ENCODE measurements at regions not wholly inside any gene's neighbourhood (a gene's known extent, or its start where the extent isn't known, plus 50 kb on each side); places are given as distances from the start of the nearest gene placed in this dataset.

DNA sequence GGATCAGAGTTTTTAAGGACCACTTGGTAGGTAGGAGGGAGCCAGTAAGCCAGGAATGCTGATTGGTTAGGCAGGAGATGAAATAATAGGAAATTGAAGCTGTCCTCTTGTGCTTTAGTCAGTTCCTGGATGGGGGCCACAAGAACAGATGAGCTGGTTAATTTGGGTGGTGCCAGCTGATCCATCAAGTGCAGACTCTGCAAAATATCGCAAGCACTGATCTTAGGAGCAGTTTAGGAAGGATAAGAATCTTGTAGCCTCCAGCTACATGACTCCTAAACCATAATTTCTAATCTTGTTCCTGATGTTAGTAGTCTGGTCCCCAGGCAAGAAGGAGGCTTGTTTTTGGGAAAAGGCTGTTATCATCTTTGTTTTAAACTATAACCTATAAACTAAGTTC, 117.9 kb upstream of the GPR12 start:
- TF ChIP-seq POLR2AphosphoS5 (IDR thresholded peaks at IDR 0.05; ENCODE audit: low read depth, low read length) (no peak), TAF1 (IDR thresholded peaks at IDR 0.05; ENCODE audit: borderline replicate concordance, low read depth, low read length) (no peak), POLR2A (IDR thresholded peaks at IDR 0.05; ENCODE audit: low read depth, low read length) (no peak)

All from GM12892 (cell line).